ENCODE measurements at regions not wholly inside any gene's neighbourhood (a gene's known extent, or its start where the extent isn't known, plus 50 kb on each side); places are given as distances from the start of the nearest gene placed in this dataset.

GRCh38 chr4:181692965-181693364 is 550.2 kb upstream of the TENM3 start:
- DNase-seq: no peak

DNA sequence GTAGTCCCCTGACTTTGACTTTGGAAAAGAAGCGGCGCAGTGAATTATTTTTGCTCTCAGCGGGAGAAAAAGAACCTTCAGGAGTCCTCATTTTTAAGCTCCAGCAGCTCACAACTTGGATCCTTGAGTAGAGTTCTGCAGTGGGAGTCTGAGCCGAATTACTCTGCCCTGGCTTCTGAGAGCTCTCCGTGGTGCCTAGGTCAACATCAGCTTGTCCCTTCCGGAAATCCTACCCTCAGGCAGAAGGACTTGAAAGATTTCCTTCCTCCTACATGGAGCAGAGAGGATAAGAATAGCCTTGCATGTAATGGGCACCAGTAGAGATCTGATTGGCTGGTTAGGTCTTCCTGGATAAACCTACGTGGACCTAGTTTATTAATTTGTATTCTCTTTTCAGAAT is 549.7 kb upstream of the TENM3 start:
- DNase-seq: no peak

GRCh38 chr4:181698221-181698620 is 545.0 kb upstream of the TENM3 start:
- no peak for DNase-seq

DNA sequence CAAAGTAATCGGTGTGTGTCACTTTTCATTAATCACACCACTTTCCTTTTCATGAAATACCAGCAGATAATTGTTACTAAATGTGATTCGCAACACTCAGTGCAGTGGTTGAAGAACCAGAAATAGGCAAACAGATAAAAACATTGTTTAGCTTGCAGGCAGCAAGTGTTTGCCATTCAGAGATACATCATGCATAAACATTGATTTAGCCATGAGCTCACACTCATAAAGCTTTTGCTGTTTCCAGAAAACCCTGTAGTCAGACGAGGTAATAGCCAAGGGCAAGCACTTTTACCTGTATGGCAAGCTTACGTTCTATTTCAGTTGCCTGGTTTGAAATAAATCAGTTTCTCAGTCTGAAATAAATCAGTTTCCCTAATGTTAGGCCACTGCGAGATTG is 542.0 kb upstream of the TENM3 start:
- no peak for DNase-seq

- DNase-seq: no peak
Measured at GRCh38 chr4:181701894-181702293, 541.3 kb upstream of the TENM3 start.

- DNase-seq: no peak
Measured at GRCh38 chr4:181702864-181703495, 540.2 kb upstream of the TENM3 start.

DNA sequence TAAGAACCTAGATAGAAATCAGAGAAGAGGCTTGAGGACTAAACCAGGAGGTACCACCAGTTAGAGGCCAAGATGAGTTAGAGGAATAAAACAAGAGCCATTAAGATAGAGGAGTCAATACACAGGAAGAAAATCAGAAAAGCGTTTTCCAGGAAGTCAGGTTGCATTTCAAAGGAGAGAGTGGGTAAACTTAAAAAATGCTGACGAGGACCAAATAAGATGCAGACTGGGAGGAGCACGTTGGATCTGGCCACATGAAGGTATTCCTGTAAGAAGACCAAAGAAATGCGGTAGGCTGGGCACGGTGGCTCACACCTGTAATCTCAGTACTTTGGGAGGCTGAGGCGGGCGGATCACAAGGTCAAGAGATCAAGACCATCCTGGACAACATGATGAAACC is 533.1 kb upstream of the TENM3 start:
- DNase-seq: no peak

GRCh38 chr4:181711387-181711786 is 531.8 kb upstream of the TENM3 start:
- DNase-seq: no peak

- DNase-seq: no peak
Measured at GRCh38 chr4:181728305-181728966, 514.8 kb upstream of the TENM3 start.

DNA sequence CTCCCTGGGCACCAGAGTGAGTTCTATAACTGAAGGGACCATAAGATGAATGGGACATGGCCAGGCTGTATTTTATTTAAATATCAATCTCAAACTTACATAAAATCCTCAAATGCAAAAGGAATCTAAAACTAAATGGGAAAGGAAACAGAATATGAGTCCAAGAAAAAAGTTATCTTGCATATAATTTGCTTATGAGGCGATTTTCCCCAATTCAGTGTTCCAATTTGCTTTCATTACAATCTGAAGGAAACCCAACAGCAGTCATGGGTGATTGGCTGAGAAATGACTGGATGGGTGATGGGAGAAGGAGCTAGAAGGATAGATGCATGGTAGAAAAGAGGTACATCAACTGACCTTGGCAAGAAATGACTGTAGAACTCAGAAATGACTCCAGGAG is 511.3 kb upstream of the TENM3 start:
- no peak for DNase-seq

GRCh38 chr4:181737744-181738143 is 505.5 kb upstream of the TENM3 start:
- no peak for DNase-seq

DNA sequence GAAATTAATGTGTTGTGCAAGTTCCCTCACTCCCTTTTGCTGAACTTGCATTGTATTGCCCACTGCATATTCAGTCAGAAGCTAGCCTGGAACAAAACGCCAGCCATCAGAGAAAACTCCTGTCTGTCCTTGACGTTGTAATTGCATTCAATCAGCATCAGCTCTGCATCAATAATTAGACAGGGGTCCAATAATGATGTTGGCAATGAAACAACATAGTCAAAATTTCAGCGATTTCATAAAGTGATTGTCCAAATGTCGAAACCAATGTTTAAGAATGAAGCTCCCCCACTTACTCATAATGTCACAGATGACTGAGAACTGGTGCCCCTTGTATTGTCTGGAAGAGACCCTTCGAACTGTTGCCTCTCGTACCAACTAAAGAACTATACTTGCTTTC is 504.2 kb upstream of the TENM3 start:
- no peak for DNase-seq

GRCh38 chr4:181741513-181741912 is 501.7 kb upstream of the TENM3 start:
- no peak for DNase-seq

GRCh38 chr4:181745933-181746625 is 497.1 kb upstream of the TENM3 start:
- no peak for DNase-seq

- no peak for DNase-seq
Measured at GRCh38 chr4:181748581-181748980, 494.6 kb upstream of the TENM3 start.

- no peak for DNase-seq
Measured at GRCh38 chr4:181752516-181752915, 490.7 kb upstream of the TENM3 start.

DNA sequence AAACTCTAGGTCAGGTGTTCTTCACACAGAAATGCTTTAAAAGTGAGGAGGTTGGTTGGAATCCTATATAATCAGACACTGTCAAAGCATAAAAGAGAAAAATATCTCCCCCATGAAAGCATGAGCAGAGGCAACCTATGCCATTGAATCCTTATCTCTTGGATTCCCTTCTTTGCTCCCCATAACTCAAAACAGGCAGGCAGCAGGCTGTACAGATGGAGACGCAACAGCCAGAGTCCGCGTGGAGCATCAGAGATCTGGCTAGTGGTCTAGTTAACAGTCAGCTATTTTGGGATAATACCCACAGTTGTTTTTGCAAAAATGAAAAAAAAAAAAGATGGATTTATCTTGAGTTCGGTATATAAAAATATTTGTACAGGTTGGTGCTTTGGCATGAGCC is 490.0 kb upstream of the TENM3 start:
- no peak for DNase-seq

DNA sequence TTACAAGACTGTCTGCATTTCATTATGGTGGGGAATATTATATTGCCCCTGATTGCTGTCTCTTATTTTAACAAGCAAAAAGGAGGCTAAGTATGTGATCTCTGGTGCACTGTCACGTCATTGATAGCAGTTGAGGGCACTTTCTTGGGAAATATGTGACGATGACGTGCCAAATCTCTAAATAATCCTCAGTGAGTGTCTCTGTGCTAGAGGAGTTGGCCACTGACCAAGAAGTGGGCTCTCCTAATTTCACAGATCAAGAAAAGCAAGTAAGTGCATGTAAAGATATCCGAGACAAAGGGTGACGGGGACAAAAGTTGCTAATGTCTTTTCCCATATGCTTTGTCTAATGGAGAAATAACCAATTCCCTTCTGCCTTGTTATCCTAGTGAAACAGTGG is 487.4 kb upstream of the TENM3 start:
- DNase-seq: no peak

DNA sequence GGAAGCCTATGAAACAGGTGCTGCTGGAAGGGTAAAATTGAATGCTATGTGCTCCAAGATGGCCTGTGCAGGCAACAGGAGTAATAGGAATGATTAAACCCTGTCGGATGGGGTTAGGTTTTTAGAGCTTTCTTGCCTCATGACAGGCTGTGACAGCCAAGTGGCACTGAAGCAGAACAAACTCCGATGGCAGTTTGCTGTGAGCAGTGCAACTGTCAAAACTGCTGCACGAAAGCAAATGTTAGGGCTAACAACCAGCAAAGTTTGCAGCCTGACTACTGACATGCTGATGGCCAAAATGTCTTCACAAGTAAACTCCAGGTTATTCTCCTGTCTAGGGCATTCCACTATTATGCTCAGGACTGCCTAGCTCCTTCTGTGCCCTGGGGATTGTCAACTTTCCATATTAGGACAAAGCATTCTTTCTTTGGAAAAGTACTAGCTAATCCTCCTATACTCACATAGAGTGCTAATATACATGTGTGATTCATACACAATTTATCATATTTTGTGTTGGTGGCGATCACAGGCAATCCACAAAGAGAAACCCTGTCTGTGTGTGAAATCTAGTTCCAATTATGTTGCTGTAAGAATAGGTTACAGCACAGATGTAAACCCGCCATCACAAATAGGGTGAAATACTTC is 486.6 kb upstream of the TENM3 start:
- DNase-seq: no peak

- DNase-seq: no peak
Measured at GRCh38 chr4:181757098-181757497, 486.1 kb upstream of the TENM3 start.

DNA sequence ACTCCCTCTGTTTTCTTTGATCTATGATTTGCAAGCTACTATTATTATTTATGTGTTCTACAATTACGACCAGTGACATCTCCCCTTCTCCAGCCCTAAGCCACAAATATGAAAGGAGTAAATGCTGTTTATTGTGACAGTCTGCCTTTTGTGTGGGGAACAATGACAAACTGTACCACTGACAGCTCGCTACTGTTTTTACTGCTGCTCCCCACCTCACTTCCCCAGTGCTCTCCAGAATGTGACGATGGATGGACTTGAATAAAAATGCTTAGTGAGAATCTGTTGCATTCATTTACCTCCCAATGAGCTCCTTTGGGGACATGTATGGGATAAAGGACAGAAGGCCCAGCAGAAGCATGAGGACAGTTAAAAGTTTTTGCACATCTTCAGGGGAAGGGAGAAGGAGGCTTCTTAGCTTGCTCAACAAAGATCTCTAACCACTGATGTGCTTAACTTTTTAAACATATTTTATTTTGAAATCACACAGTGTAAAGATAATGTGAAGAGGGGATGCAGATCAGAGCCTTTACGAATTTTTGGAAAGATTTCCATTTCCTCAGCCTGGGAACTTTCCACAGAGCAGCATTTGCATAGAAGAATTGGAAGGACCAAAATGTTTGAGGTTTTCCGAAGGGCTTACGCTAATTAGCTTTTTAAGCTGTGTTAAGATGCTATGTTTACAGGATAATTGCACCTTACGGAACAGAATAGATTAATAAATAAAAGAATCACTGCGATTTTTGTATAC is 485.1 kb upstream of the TENM3 start:
- no peak for DNase-seq

GRCh38 chr4:181760560-181760959 is 482.6 kb upstream of the TENM3 start:
- no peak for DNase-seq

GRCh38 chr4:181761156-181761555 is 482.0 kb upstream of the TENM3 start:
- no peak for DNase-seq

All from activated T-cell treated with anti-CD3 and anti-CD28 coated beads, Interleukin-2, amount 50 U/mL, for 1 hour (primary cell).